ENCODE measurements at regions not wholly inside any gene's neighbourhood (a gene's known extent, or its start where the extent isn't known, plus 50 kb on each side); places are given as distances from the start of the nearest gene placed in this dataset.

- Histone ChIP-seq H3K4me3 (ENCODE audit: low read length) (no peak overlapping the region), H3K4me2 (ENCODE audit: low read length) (no peak overlapping the region), H3K36me3 (replicated peaks; ENCODE audit: low read depth, low read length) (no peaks in the 10 kb centered on the region), H3K9me3 (ENCODE audit: insufficient read depth, low read length) (no peaks in the 10 kb centered on the region), H3K27me3 (ENCODE audit: low read depth, low read length) (no peaks in the 10 kb centered on the region), H3K79me2 (ENCODE audit: low read length) (no peaks in the 10 kb centered on the region), H3K27ac (ENCODE audit: low read length) (no peak overlapping the region), H3K4me1 (ENCODE audit: low read length) (no peaks in the 10 kb centered on the region), H3K9ac (ENCODE audit: low read length) (no peak overlapping the region), H2AFZ (ENCODE audit: low read depth, low read length) (no peak overlapping the region), H4K20me1 (ENCODE audit: insufficient read depth, low read length) (no peaks in the 10 kb centered on the region)
- no peak for TF ChIP-seq EZH2phosphoT487 (IDR thresholded peaks at IDR 0.05; ENCODE audit: low read depth)
- TF ChIP-seq, protein P1, sequence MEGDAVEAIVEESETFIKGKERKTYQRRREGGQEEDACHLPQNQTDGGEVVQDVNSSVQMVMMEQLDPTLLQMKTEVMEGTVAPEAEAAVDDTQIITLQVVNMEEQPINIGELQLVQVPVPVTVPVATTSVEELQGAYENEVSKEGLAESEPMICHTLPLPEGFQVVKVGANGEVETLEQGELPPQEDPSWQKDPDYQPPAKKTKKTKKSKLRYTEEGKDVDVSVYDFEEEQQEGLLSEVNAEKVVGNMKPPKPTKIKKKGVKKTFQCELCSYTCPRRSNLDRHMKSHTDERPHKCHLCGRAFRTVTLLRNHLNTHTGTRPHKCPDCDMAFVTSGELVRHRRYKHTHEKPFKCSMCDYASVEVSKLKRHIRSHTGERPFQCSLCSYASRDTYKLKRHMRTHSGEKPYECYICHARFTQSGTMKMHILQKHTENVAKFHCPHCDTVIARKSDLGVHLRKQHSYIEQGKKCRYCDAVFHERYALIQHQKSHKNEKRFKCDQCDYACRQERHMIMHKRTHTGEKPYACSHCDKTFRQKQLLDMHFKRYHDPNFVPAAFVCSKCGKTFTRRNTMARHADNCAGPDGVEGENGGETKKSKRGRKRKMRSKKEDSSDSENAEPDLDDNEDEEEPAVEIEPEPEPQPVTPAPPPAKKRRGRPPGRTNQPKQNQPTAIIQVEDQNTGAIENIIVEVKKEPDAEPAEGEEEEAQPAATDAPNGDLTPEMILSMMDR (IDR thresholded peaks at IDR 0.05; ENCODE audit: low read depth, low read length) = no peak
Measured at GRCh38 chr2:172179045-172179701, 76.5 kb upstream of the DLX2 start.

DNA sequence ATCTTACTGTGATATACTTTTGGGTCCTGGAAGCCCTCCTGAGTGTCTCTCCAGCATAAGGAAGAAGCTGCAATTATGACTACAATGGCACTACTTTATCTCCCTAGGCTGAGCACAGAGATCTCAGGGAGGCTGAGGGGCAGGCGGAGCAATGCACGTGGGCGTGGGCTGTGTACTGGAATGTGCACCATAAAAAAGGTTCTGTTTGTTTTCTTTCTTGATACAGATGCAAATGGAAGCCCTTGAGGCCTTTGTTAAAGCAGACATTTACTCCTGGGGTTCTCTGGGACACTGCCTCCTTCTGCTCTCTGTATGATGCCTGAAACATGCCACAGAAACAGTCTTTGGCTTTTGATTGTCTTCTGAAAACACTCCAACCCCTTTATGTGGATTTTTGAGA lies 79.1 kb upstream of the DLX2 start:
- no peaks in the 10 kb centered on the region for H4K20me1 ChIP-seq (ENCODE audit: insufficient read depth, low read length)
- no peaks in the 10 kb centered on the region for H3K9me3 ChIP-seq (ENCODE audit: insufficient read depth, low read length)
- H3K27ac ChIP-seq (ENCODE audit: low read length) = no peak overlapping the region
- TF ChIP-seq EZH2phosphoT487 (IDR thresholded peaks at IDR 0.05; ENCODE audit: low read depth) = no peak
- TF ChIP-seq, protein P1 (IDR thresholded peaks at IDR 0.05; ENCODE audit: low read depth, low read length) = no peak
- H3K79me2 ChIP-seq (ENCODE audit: low read length) = no peaks in the 10 kb centered on the region
- H3K4me1 ChIP-seq (ENCODE audit: low read length) = no peaks in the 10 kb centered on the region
- H3K36me3 ChIP-seq (replicated peaks; ENCODE audit: low read depth, low read length) = no peaks in the 10 kb centered on the region
- no peak overlapping the region for H2AFZ ChIP-seq (ENCODE audit: low read depth, low read length)
- H3K9ac ChIP-seq (ENCODE audit: low read length) = no peak overlapping the region
- H3K4me2 ChIP-seq (ENCODE audit: low read length) = no peak overlapping the region
- H3K27me3 ChIP-seq (ENCODE audit: low read depth, low read length) = no peaks in the 10 kb centered on the region
- no peak overlapping the region for H3K4me3 ChIP-seq (ENCODE audit: low read length)

DNA sequence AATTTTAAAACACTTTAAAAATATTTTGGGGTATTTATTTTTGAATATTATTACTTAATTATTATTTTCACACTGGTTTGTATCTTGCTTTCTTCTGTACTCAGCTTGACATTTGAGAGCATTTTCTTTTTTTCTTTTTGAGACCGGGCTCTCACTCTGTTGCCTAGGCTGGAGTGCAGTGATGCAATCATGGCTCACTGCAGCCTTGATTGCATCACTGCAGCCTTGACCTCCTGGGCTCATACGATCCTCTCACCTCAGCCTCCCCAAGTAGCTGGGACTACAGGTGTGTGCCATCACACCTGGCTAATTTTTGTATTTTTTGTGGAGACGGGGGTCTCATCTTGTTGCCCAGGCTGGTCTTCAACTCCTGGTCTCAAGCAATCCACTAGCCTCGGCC lies 79.9 kb upstream of the DLX2 start:
- no peaks in the 10 kb centered on the region for H3K27me3 ChIP-seq (ENCODE audit: low read depth, low read length)
- H3K4me2 ChIP-seq (ENCODE audit: low read length) = no peak overlapping the region
- no peak for TF ChIP-seq EZH2phosphoT487 (IDR thresholded peaks at IDR 0.05; ENCODE audit: low read depth)
- TF ChIP-seq, protein P1 (IDR thresholded peaks at IDR 0.05; ENCODE audit: low read depth, low read length) = no peak
- no peaks in the 10 kb centered on the region for H3K79me2 ChIP-seq (ENCODE audit: low read length)
- H3K27ac ChIP-seq (ENCODE audit: low read length) = no peak overlapping the region
- no peak overlapping the region for H3K9ac ChIP-seq (ENCODE audit: low read length)
- H3K4me1 ChIP-seq (ENCODE audit: low read length) = no peaks in the 10 kb centered on the region
- no peaks in the 10 kb centered on the region for H4K20me1 ChIP-seq (ENCODE audit: insufficient read depth, low read length)
- no peak overlapping the region for H2AFZ ChIP-seq (ENCODE audit: low read depth, low read length)
- no peaks in the 10 kb centered on the region for H3K9me3 ChIP-seq (ENCODE audit: insufficient read depth, low read length)
- H3K4me3 ChIP-seq (ENCODE audit: low read length) = no peak overlapping the region
- no peaks in the 10 kb centered on the region for H3K36me3 ChIP-seq (replicated peaks; ENCODE audit: low read depth, low read length)

GRCh38 chr2:172193331-172194089 lies 90.8 kb upstream of the DLX2 start:
- no peaks in the 10 kb centered on the region for H3K4me1 ChIP-seq (ENCODE audit: low read length)
- TF ChIP-seq EZH2phosphoT487 (IDR thresholded peaks at IDR 0.05; ENCODE audit: low read depth) = no peak
- TF ChIP-seq, protein P1 (IDR thresholded peaks at IDR 0.05; ENCODE audit: low read depth, low read length) = no peak
- no peaks in the 10 kb centered on the region for H3K27me3 ChIP-seq (ENCODE audit: low read depth, low read length)
- H3K9ac ChIP-seq (ENCODE audit: low read length) = no peak overlapping the region
- no peak overlapping the region for H2AFZ ChIP-seq (ENCODE audit: low read depth, low read length)
- no peaks in the 10 kb centered on the region for H4K20me1 ChIP-seq (ENCODE audit: insufficient read depth, low read length)
- no peaks in the 10 kb centered on the region for H3K36me3 ChIP-seq (replicated peaks; ENCODE audit: low read depth, low read length)
- no peak overlapping the region for H3K4me2 ChIP-seq (ENCODE audit: low read length)
- peaks cover 11% of the 10 kb centered on the region for H3K9me3 ChIP-seq (ENCODE audit: insufficient read depth, low read length)
- H3K27ac ChIP-seq (ENCODE audit: low read length) = no peak overlapping the region
- no peak overlapping the region for H3K4me3 ChIP-seq (ENCODE audit: low read length)
- no peaks in the 10 kb centered on the region for H3K79me2 ChIP-seq (ENCODE audit: low read length)

Measured in OCI-LY3 (cell line).